Smooth muscle cell (in vitro differentiated cells): ENCODE measurements at regions not wholly inside any gene's neighbourhood (a gene's known extent, or its start where the extent isn't known, plus 50 kb on each side); places are given as distances from the start of the nearest gene placed in this dataset.
"Not testable (repeated sequence)": the region's sequence is repeated elsewhere in the genome, so short reads cannot be mapped to it uniquely, and the experiment has no call there.

Experiments
- DNase-seq: peaks from one replicate; lab custom pipeline; 2025; ENCODE audit not compliant: unreplicated experiment; lab: John Stamatoyannopoulos, UW
- H2AFZ ChIP-seq: fragments of 200-600 bp; sonication (generic); 2 replicates; pipeline ENCODE4 v1.6.0; 2016; ENCODE audit warnings: antibody characterized with exemption, low read depth, mild to moderate bottlenecking
- H3F3A ChIP-seq: fragments of 200-600 bp; sonication (generic); 2 replicates; pipeline ENCODE4 v1.6.0; 2017; ENCODE audit warnings: antibody characterized with exemption, low read depth
- H3K27ac ChIP-seq: fragments of 200-600 bp; sonication (generic); 2 replicates; pipeline ENCODE4 v1.5.1; 2016; ENCODE audit warnings: low read depth, mild to moderate bottlenecking
- H3K27me3 ChIP-seq: fragments of 200-600 bp; sonication (generic); 2 replicates; pipeline ENCODE4 v1.6.1; 2016; ENCODE audit warnings: low read depth, mild to moderate bottlenecking
- H3K36me3 ChIP-seq: fragments of 200-600 bp; sonication (generic); 2 replicates; pipeline ENCODE4 v1.5.1; 2016; ENCODE audit warnings: low read depth
- H3K4me1 ChIP-seq: fragments of 200-600 bp; sonication (generic); 2 replicates; pipeline ENCODE4 v1.5.1; 2016; ENCODE audit warnings: low read depth
- H3K4me2 ChIP-seq: fragments of 200-600 bp; sonication (generic); 2 replicates; pipeline ENCODE4 v1.6.0; 2016; ENCODE audit warnings: mild to moderate bottlenecking
- H3K4me3 ChIP-seq: fragments of 200-600 bp; sonication (generic); 2 replicates; pipeline ENCODE4 v1.5.1; 2016; ENCODE audit warnings: mild to moderate bottlenecking
- H3K79me2 ChIP-seq: fragments of 200-600 bp; sonication (generic); 2 replicates; pipeline ENCODE4 v1.6.0; 2016; ENCODE audit warnings: low read depth, mild to moderate bottlenecking
- H3K9ac ChIP-seq: fragments of 200-600 bp; sonication (generic); 2 replicates; pipeline ENCODE4 v1.6.0; 2016; ENCODE audit warnings: low read depth
- H3K9me3 ChIP-seq: fragments of 200-600 bp; sonication (generic); replicated peaks from 2 replicates; pipeline ENCODE4 v1.5.1; 2016; ENCODE audit warnings: low read depth
- H4K20me1 ChIP-seq: fragments of 200-600 bp; sonication (generic); 2 replicates; pipeline ENCODE4 v1.6.0; 2016; ENCODE audit warnings: low read depth
- CTCF ChIP-seq: fragments of 200-600 bp; sonication (generic); IDR thresholded peaks from 2 replicates; pipeline ENCODE4 v1.5.1; 2017; ENCODE audit warnings: borderline replicate concordance, mild to moderate bottlenecking, antibody characterized with exemption; ENCODE audit not compliant: insufficient read depth, poor library complexity, severe bottlenecking
- WGBS: methylation state at CpG from one replicate; pipeline ENCODE4 v1.1.7; 2016; ENCODE audit warnings: low lambda C conversion rate; 5-methylcytosine and 5-hydroxymethylcytosine counted together

DNA sequence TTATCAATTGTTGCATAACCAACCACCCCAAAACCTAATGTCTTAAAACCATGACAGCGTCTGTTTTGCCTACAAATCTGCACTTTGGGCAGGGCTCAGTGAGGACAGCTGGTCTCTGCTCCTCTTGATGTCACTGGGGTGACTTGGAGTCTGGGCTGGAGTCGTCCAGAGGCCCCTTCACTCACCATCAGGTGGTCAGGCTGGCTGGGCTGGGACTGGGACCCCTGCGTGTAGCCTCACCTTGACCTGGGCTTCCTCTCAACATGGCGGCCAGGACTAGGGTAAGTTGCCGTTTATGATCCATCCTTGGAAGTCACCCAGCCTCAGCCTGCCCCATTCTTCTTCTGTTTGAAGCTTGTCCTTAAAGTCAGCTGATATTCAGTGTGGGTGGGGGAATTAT is 116.8 kb upstream of the NKX1-1 start:
- Histone ChIP-seq H3K4me3 (no peak overlapping the region), H3K4me1 (peaks cover 3% of the 10 kb centered on the region), H3K79me2 (no peaks in the 10 kb centered on the region), H3K4me2 (no peak overlapping the region), H3K27ac (no peak overlapping the region), H4K20me1 (no peaks in the 10 kb centered on the region), H3K36me3 (no peaks in the 10 kb centered on the region), H3K27me3 (peaks cover 37% of the 10 kb centered on the region), H2AFZ (no peak overlapping the region), H3K9ac (no peak overlapping the region), H3K9me3 (no peaks in the 10 kb centered on the region), H3F3A (no peaks in the 10 kb centered on the region)
- 89% methylated on average over 5 of the region's 5 CpGs for WGBS
- no peak for DNase-seq
- no peak for TF ChIP-seq CTCF

DNA sequence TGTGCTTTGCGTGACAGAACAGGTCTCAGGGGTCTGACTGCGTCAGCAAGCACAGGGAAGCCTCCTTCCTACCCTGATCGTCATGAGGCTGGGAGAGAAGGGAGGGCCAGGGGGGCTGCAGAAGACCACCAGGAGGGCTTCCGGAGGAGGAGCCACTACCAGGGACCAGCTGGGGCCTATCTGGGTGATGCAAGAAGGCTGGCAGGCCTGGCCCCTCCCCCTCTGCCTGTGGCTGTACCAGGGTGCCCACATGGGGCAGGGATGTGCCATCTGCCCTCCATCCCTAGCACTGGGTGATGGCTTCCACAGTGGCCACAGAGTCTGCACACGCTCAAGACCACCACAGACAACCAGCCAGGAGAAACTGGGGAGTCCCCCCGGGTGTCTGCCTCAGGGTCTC is 116.4 kb upstream of the NKX1-1 start:
- no peaks in the 10 kb centered on the region for H3K9me3 ChIP-seq
- H3K9ac ChIP-seq: no peak overlapping the region
- H3F3A ChIP-seq: no peaks in the 10 kb centered on the region
- H3K4me1 ChIP-seq: peaks cover 3% of the 10 kb centered on the region
- H3K27me3 ChIP-seq: peaks cover 32% of the 10 kb centered on the region
- H3K4me3 ChIP-seq: no peak overlapping the region
- H3K36me3 ChIP-seq: no peaks in the 10 kb centered on the region
- 97% methylated on average over 6 of the region's 6 CpGs for WGBS
- no peak overlapping the region for H2AFZ ChIP-seq
- no peaks in the 10 kb centered on the region for H3K79me2 ChIP-seq
- DNase-seq: no peak
- TF ChIP-seq CTCF: no peak
- H3K27ac ChIP-seq: no peak overlapping the region
- H3K4me2 ChIP-seq: no peak overlapping the region
- H4K20me1 ChIP-seq: no peaks in the 10 kb centered on the region

DNA sequence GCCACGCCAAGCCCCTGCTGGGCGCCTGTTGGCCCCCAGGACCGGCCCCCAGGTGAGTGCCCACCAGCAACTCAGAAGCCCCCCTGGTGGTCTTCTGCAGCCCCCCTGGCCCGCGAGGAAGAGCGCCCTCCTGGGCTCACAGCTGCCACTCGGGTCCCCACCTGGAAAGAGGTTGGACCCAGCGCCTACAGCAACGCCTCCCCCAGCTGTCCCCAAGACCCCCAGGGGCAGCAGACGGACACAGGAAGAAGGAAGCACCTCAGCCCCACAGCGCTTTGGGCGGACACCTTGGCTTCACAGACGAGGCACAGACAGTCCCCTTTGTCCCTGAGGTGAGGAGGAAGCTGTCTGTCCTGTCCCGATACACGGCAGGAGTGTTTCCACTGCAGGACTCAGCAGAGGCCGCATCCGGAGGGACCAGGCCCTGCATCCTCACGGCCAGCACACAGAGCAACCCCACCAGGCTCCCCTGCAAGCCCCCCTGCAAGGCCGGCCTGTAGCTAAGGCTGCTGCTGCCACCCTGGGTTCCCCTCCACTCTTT is 115.6 kb upstream of the NKX1-1 start:
- H3K4me1 ChIP-seq: peaks cover 3% of the 10 kb centered on the region
- H3K36me3 ChIP-seq: no peaks in the 10 kb centered on the region
- WGBS: 90% methylated on average over 19 of the region's 19 CpGs
- H3K27ac ChIP-seq: no peak overlapping the region
- no peak for DNase-seq
- TF ChIP-seq CTCF: no peak
- no peak overlapping the region for H3K4me3 ChIP-seq
- no peaks in the 10 kb centered on the region for H3F3A ChIP-seq
- H3K79me2 ChIP-seq: no peaks in the 10 kb centered on the region
- no peaks in the 10 kb centered on the region for H3K9me3 ChIP-seq
- no peak overlapping the region for H3K9ac ChIP-seq
- H2AFZ ChIP-seq: no peak overlapping the region
- H3K4me2 ChIP-seq: no peak overlapping the region
- H4K20me1 ChIP-seq: no peaks in the 10 kb centered on the region
- peaks cover 25% of the 10 kb centered on the region for H3K27me3 ChIP-seq

- DNase-seq, H3K4me1 ChIP-seq, H3F3A ChIP-seq, H3K9ac ChIP-seq, H4K20me1 ChIP-seq, H3K9me3 ChIP-seq, H3K36me3 ChIP-seq, H3K79me2 ChIP-seq, H3K27ac ChIP-seq: not testable (repeated sequence)
- peaks cover 20% of the 10 kb centered on the region for H3K27me3 ChIP-seq
- H2AFZ ChIP-seq: peak overlapping the region; percentile 90
- H3K4me2 ChIP-seq: peak overlapping the region; percentile 90
- WGBS: 3% methylated on average over 29 of the region's 79 CpGs
- peak overlapping the region; percentile 44 for H3K4me3 ChIP-seq
Measured at GRCh38 chr4:1520795-1521576, 114.7 kb upstream of the NKX1-1 start.
